Neural progenitor cell (in vitro differentiated cells): ENCODE measurements at regions not wholly inside any gene's neighbourhood (a gene's known extent, or its start where the extent isn't known, plus 50 kb on each side); places are given as distances from the start of the nearest gene placed in this dataset.

Source experiments
- DNase-seq: peaks from one replicate; pipeline ENCODE4 v3.0.0-alpha.2; 2016; ENCODE audit warnings: low spot score
- H2AFZ ChIP-seq: fragments of 200-600 bp; sonication (generic); replicated peaks from 2 replicates; pipeline ENCODE4 v1.6.1; 2016; ENCODE audit warnings: antibody characterized with exemption
- H3F3A ChIP-seq: fragments of 200-600 bp; sonication (generic); 2 replicates; pipeline ENCODE4 v1.6.1; 2016; ENCODE audit warnings: antibody characterized with exemption, low read depth
- H3K27ac ChIP-seq: fragments of 200-600 bp; sonication (generic); 2 replicates; pipeline ENCODE4 v1.5.1; 2016; ENCODE audit warnings: mild to moderate bottlenecking
- H3K27me3 ChIP-seq: fragments of 200-600 bp; sonication (generic); 2 replicates; pipeline ENCODE4 v1.6.1; 2016; ENCODE audit warnings: mild to moderate bottlenecking, moderate library complexity
- H3K36me3 ChIP-seq: fragments of 200-600 bp; sonication (generic); 2 replicates; pipeline ENCODE4 v1.5.1; 2016
- H3K4me1 ChIP-seq: fragments of 200-600 bp; sonication (generic); 2 replicates; pipeline ENCODE4 v1.6.1; 2016; ENCODE audit warnings: mixed run types
- H3K4me2 ChIP-seq: fragments of 200-600 bp; sonication (generic); 2 replicates; pipeline ENCODE4 v1.6.1; 2016
- H3K4me3 ChIP-seq: fragments of 200-600 bp; sonication (generic); 2 replicates; pipeline ENCODE4 v1.5.1; 2016
- H3K79me2 ChIP-seq: fragments of 200-600 bp; sonication (generic); 2 replicates; pipeline ENCODE4 v1.6.1; 2016; ENCODE audit warnings: low read depth
- H3K9ac ChIP-seq: fragments of 200-600 bp; sonication (generic); 2 replicates; pipeline ENCODE4 v1.6.1; 2016
- H3K9me3 ChIP-seq: fragments of 200-600 bp; sonication (generic); 2 replicates; pipeline ENCODE4 v1.5.1; 2016; ENCODE audit warnings: low read depth
- H4K20me1 ChIP-seq: fragments of 200-600 bp; sonication (generic); 2 replicates; pipeline ENCODE4 v1.6.1; 2016; ENCODE audit warnings: low read depth
- H3K27ac Mint-ChIP-seq: 3 replicates; pipeline ENCODE4 v1.8.0; 2021; ENCODE audit warnings: mixed read lengths
- H3K27me3 Mint-ChIP-seq: 2 replicates; pipeline ENCODE4 v1.8.0; 2022; ENCODE audit warnings: low read depth, mild to moderate bottlenecking, inconsistent platforms, moderate library complexity, mixed read lengths; ENCODE audit not compliant: insufficient read depth
- H3K36me3 Mint-ChIP-seq: 3 replicates; pipeline ENCODE4 v1.8.0; 2021; ENCODE audit warnings: mixed read lengths
- H3K4me1 Mint-ChIP-seq: 3 replicates; pipeline ENCODE4 v1.8.0; 2021; ENCODE audit warnings: mixed read lengths
- H3K4me3 Mint-ChIP-seq: 3 replicates; pipeline ENCODE4 v1.8.0; 2021; ENCODE audit warnings: mild to moderate bottlenecking, moderate library complexity, mixed read lengths
- H3K9me3 Mint-ChIP-seq: 3 replicates; pipeline ENCODE4 v1.8.0; 2020; ENCODE audit warnings: mixed read lengths
- EZH2 ChIP-seq: fragments of 200-600 bp; sonication (generic); IDR thresholded peaks from 2 replicates; pipeline ENCODE4 v1.6.1; 2017; ENCODE audit warnings: antibody characterized with exemption, mild to moderate bottlenecking, moderate library complexity
- EZH2phosphoT487 ChIP-seq: fragments of 200-600 bp; sonication (generic); IDR thresholded peaks from 2 replicates; pipeline ENCODE4 v1.6.1; 2017; ENCODE audit warnings: antibody characterized with exemption
- TF ChIP-seq, protein P1 (sequence below): fragments of 200-600 bp; sonication (generic); IDR thresholded peaks from 2 replicates; pipeline ENCODE4 v1.5.1; 2017; ENCODE audit warnings: antibody characterized with exemption, mild to moderate bottlenecking

DNA sequence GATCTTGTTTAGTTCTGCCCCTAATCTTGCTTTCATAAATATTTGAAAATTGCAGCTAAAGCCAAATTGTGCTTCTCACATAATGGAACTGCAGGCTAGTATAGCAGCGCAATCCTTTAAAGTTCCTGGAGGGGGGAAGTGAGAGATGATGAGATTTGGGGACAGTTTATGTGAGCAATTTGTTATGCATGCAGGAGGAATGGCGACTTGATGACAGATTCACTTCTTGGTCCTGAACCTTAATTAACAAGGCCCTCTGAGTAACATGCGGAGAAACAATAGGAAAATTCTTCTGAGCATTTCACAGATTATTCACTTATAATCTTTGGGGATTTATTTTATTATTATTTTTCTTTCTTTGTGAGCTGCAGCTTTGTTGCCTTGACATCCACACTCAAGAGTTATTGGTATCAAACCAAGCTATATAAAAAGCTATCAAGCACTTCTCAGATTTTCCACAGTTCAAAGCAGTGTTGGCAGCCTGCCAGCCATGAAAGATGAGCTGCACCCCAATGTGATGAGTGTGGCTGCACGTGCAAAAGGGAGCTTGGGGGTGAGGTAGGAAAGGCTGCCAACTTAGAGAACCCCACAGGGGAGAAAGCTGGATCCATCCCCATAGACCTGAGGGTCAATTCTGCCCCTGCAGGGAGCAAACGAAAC, 1662.2 kb upstream of the FLRT2 start:
- Histone ChIP-seq H3K4me1 (no peaks in the 10 kb centered on the region), H3K79me2 (no peaks in the 10 kb centered on the region), H3K27me3 (no peaks in the 10 kb centered on the region), H3K36me3 (no peaks in the 10 kb centered on the region), H3K9me3 (no peaks in the 10 kb centered on the region), H3K4me2 (no peak overlapping the region), H3K9ac (no peak overlapping the region), H3K27ac (no peak overlapping the region), H4K20me1 (no peaks in the 10 kb centered on the region), H2AFZ (no peak overlapping the region), H3K4me3 (no peak overlapping the region), H3F3A (no peaks in the 10 kb centered on the region)
- no peak for DNase-seq
- H3K4me3 Mint-ChIP-seq = no peak overlapping the region
- no peak overlapping the region for H3K27ac Mint-ChIP-seq
- H3K9me3 Mint-ChIP-seq = no peaks in the 10 kb centered on the region
- H3K36me3 Mint-ChIP-seq = no peaks in the 10 kb centered on the region
- H3K27me3 Mint-ChIP-seq = no peaks in the 10 kb centered on the region
- H3K4me1 Mint-ChIP-seq = peaks cover 9% of the 10 kb centered on the region
- TF ChIP-seq EZH2 (no peak), EZH2phosphoT487 (no peak)
- TF ChIP-seq, protein P1, sequence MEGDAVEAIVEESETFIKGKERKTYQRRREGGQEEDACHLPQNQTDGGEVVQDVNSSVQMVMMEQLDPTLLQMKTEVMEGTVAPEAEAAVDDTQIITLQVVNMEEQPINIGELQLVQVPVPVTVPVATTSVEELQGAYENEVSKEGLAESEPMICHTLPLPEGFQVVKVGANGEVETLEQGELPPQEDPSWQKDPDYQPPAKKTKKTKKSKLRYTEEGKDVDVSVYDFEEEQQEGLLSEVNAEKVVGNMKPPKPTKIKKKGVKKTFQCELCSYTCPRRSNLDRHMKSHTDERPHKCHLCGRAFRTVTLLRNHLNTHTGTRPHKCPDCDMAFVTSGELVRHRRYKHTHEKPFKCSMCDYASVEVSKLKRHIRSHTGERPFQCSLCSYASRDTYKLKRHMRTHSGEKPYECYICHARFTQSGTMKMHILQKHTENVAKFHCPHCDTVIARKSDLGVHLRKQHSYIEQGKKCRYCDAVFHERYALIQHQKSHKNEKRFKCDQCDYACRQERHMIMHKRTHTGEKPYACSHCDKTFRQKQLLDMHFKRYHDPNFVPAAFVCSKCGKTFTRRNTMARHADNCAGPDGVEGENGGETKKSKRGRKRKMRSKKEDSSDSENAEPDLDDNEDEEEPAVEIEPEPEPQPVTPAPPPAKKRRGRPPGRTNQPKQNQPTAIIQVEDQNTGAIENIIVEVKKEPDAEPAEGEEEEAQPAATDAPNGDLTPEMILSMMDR = no peak

DNA sequence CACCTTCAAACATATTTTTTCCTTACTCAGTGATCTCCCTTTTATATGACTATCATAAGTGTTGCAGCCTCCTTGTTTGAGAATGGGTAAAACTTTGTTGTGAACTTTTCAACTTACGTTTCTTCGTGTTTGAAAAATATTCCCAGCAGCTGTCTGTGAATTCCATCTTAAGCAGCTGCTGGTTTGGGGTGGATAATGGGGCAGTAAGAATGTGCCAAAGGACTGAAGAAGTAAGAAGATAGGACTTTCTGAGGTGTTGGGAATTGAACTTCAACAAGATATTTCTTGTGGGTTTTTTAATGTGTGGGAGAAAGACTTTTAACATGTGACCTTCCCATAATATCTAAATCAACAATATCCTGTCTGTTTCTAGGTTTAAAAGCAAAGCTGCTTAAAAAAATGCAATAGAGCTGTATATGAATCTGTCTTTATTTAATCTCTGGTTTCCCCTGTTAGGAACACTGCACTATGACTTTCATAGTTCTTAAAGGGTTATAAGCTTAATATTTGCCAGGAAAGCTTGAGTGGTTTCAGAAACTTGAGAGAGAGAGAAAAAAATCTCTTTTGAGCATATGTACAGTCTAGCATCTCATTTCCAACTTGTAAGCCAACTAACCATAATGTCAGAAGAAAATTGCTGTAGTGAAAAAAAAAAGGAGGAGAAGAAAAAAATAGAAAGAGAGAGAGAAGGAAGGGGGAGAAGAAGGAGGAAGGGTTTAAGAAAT, 1659.2 kb upstream of the FLRT2 start:
- no peak for DNase-seq
- no peaks in the 10 kb centered on the region for H3K4me1 ChIP-seq
- H3K4me3 ChIP-seq = no peak overlapping the region
- H3K36me3 Mint-ChIP-seq = no peaks in the 10 kb centered on the region
- H3K27ac ChIP-seq = no peak overlapping the region
- H3K27ac Mint-ChIP-seq = no peak overlapping the region
- H3K4me2 ChIP-seq = no peak overlapping the region
- no peak for TF ChIP-seq EZH2phosphoT487
- TF ChIP-seq, protein P1 = no peak
- no peak overlapping the region for H3K4me3 Mint-ChIP-seq
- H4K20me1 ChIP-seq = no peaks in the 10 kb centered on the region
- H3K27me3 ChIP-seq = no peaks in the 10 kb centered on the region
- H3K36me3 ChIP-seq = no peaks in the 10 kb centered on the region
- H3F3A ChIP-seq = no peaks in the 10 kb centered on the region
- no peaks in the 10 kb centered on the region for H3K9me3 ChIP-seq
- no peaks in the 10 kb centered on the region for H3K27me3 Mint-ChIP-seq
- no peaks in the 10 kb centered on the region for H3K9me3 Mint-ChIP-seq
- H3K9ac ChIP-seq = no peak overlapping the region
- H2AFZ ChIP-seq = no peak overlapping the region
- H3K4me1 Mint-ChIP-seq = peaks cover 9% of the 10 kb centered on the region
- no peaks in the 10 kb centered on the region for H3K79me2 ChIP-seq

DNA sequence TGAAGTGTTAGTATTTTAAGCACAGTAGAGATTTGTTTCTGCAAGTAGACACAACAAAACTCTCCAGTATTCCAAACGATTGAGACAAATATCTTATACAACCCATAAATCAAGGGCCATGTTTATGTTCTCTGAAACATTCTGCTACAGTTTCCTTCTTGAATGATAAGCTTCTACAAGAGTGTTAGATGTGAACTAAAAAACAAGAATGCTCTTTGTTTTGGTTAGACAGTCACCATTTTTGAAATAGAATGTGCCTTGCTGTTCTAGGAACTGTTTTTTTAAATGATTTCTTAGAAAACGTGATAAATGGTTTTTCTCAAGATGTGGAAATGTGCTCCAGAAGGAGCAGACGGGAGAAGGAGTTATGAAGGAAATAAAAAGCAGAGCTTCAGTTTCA, 1656.3 kb upstream of the FLRT2 start:
- no peaks in the 10 kb centered on the region for H3K9me3 Mint-ChIP-seq
- H4K20me1 ChIP-seq = no peaks in the 10 kb centered on the region
- H3K27me3 Mint-ChIP-seq = no peaks in the 10 kb centered on the region
- H3F3A ChIP-seq = no peaks in the 10 kb centered on the region
- no peak overlapping the region for H3K27ac Mint-ChIP-seq
- peak overlapping the region; percentile 69 for H2AFZ ChIP-seq
- no peak overlapping the region for H3K4me3 ChIP-seq
- H3K4me1 ChIP-seq = no peaks in the 10 kb centered on the region
- H3K9me3 ChIP-seq = no peaks in the 10 kb centered on the region
- H3K4me2 ChIP-seq = no peak overlapping the region
- no peak overlapping the region for H3K9ac ChIP-seq
- no peaks in the 10 kb centered on the region for H3K27me3 ChIP-seq
- H3K4me3 Mint-ChIP-seq = no peak overlapping the region
- TF ChIP-seq, protein P1 = no peak
- TF ChIP-seq EZH2phosphoT487 = no peak
- TF ChIP-seq EZH2 = no peak
- no peak overlapping the region for H3K27ac ChIP-seq
- no peaks in the 10 kb centered on the region for H3K36me3 Mint-ChIP-seq
- no peaks in the 10 kb centered on the region for H3K79me2 ChIP-seq
- no peaks in the 10 kb centered on the region for H3K36me3 ChIP-seq
- no peaks in the 10 kb centered on the region for H3K4me1 Mint-ChIP-seq
- DNase-seq = no peak
